Astrocyte (in vitro differentiated cells and primary cell): ENCODE measurements at regions not wholly inside any gene's neighbourhood (a gene's known extent, or its start where the extent isn't known, plus 50 kb on each side); places are given as distances from the start of the nearest gene placed in this dataset.

ENCODE experiments used
- CTCF ChIP-seq: IDR thresholded peaks from 2 replicates; pipeline ENCODE4 v1.5.1; 2011; ENCODE audit warnings: low read depth, mild to moderate bottlenecking, inconsistent platforms, low read length, moderate library complexity; ENCODE audit not compliant: insufficient read depth
- EZH2 ChIP-seq: IDR thresholded peaks from 2 replicates; pipeline ENCODE4 v1.6.1; 2012; ENCODE audit warnings: mild to moderate bottlenecking, low read length, inconsistent platforms; ENCODE audit not compliant: insufficient read depth

DNA sequence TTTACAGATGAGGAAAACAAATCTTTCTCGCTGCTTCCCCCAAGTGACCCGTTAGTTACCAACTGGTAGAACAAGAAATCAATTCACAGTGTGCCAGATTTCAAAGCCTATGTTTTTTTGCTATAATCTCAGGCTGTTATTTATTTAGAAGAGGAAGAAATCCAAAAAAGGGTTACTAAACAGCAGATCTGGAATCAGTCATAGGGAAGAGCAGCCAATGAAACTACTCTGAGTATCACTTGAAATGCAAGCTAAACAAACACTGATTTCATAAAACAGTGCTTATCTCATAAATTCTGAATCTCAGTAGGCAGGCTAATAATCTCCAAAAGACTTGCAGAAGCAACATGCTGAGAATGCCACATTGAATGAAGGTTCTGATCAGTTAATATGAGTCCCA lies 829.5 kb upstream of the ACO1 start:
- TF ChIP-seq CTCF (no peak), EZH2 (no peak)
